Ramos (cell line): ENCODE measurements at regions not wholly inside any gene's neighbourhood (a gene's known extent, or its start where the extent isn't known, plus 50 kb on each side); places are given as distances from the start of the nearest gene placed in this dataset.

Experiments
- in situ Hi-C: fragments of 300-500 bp; cut with MboI; formaldehyde crosslinking; loops from one replicate; pipeline ENCODE4 v1.14.3; 2022; ENCODE audit warnings: low sequenced_read_pairs; ENCODE audit not compliant: unreplicated experiment

DNA sequence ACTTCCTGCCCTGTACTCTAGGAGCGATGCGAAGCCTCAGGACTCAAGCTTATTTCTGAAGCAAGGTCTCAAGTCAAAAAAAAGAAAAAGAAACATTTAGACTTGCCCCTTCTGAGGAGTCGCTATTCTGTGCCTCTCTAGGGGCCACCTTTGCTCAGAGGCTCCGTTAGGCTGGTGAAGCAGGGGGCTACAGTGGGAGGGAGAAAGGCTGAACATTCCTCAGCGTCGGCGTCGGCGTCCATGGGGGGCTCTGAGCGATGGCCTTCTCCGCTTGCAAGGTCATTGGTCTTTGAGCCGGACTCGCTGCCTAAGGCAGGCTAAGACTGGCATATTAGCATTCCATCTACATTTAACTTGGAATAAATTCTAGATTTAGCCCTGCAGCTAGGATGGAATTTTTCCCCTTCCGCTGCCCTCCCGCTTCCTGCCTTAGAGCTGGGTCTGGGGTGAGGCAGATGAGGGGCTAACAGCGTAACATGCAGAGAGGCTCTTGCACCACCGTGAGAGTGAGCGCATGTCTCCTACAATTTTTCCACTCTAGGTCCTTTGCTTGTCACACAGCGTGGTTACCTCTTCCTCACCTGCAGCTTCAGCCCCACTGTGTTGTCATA lies 53.6 kb upstream of the ATL2 start:
- in situ Hi-C loops, result no loop called here

DNA sequence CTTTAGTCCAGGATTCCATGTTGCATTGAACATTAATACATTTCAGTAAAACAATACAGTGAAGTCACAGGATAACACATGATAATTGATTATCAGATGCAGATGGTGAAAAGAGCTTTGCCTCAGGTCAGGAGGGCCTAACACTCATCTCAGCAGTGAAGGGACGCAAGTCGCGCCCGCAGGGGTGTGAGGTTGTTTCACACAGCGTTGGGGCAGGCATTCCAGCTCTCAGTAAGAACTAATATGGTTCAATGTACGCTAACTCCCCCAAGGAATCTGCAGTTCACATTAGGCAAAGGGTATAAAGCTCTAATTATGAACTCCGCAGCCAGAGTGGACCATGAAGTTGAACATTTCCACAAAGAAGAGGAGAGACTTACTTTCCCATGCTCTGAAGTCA lies 53.1 kb upstream of the ATL2 start:
- in situ Hi-C loops, result no loop called here

DNA sequence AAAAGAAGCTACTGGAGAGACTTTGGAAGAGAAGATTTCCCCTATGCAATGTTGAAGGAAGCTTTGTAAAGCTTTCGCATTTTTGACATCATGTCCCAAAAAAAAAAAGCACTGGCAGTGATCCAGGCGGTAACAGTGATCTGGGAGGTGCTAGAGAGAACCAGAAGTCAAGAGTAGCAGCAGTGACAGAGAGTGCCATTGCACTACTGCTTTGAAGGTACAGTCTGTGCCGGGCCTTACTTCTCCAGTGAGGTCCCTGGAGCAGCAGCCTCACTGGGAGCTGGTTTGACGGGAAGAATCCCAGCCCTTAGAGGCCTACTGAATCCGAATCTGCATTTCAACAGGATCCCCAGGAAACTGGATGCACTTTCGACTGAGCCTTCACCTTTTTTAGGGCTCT lies 50.9 kb upstream of the ATL2 start:
- in situ Hi-C loops, result no loop called here

DNA sequence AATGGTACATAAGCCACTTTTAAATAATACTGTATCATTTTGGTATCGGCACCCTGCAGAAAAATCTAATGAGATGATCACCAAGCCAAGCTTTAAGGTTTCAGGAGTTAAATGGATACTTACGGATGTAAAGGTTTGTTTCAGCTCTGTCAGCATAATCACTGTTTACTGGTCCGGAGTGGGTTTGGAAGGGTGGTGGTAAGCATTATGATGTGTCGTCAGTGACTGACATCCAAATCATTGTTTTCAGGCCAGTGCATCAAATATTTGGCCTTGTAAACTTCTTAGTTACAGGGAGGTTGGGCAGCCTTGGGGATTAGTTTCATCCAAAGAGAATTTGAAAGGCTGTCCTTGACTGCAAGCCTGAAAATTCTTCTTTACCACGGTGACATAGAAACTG lies 50.0 kb upstream of the ATL2 start:
- in situ Hi-C loops, result no loop called here
